GM12878 (cell line): ENCODE measurements at regions not wholly inside any gene's neighbourhood (a gene's known extent, or its start where the extent isn't known, plus 50 kb on each side); places are given as distances from the start of the nearest gene placed in this dataset.

Experiments used
- SIN3A ChIP-seq: IDR thresholded peaks from 2 replicates; pipeline ENCODE4 v1.6.1; 2012; ENCODE audit warnings: low read depth, low read length, improper control_type of control experiment
- USF2 ChIP-seq: IDR thresholded peaks from 2 replicates; pipeline ENCODE4 v1.6.1; 2011; ENCODE audit warnings: low read depth, low read length, improper control_type of control experiment, borderline replicate concordance

GRCh38 chr16:6047325-6047724 lies 949.7 kb upstream of the EEF2KMT start:
- TF ChIP-seq SIN3A (no peak), USF2 (no peak)
